Tibial nerve (tissue), 3 donors: ENCODE measurements at regions not wholly inside any gene's neighbourhood (a gene's known extent, or its start where the extent isn't known, plus 50 kb on each side); places are given as distances from the start of the nearest gene placed in this dataset.

ENCODE experiments used
- POLR2A ChIP-seq, 2 donors: fragments of 450-650 bp; IDR thresholded peaks; one replicate each; pipeline ENCODE4 v1.6.1; 2017; ENCODE audit warnings: antibody characterized with exemption in 2 of 2, mild to moderate bottlenecking in 2 of 2, moderate library complexity in 2 of 2
- TF ChIP-seq, protein P1 (sequence below), 5 experiments: fragments of 200-600 bp in 3 of 5; fragments of 450-650 bp in 2 of 5; sonication (generic) in 3 of 5; IDR thresholded peaks; one replicate each; pipeline ENCODE4 v1.5.1; 2016 to 2019; ENCODE audit warnings: antibody characterized with exemption in 5 of 5, mild to moderate bottlenecking in 3 of 5, moderate library complexity in 2 of 5

DNA sequence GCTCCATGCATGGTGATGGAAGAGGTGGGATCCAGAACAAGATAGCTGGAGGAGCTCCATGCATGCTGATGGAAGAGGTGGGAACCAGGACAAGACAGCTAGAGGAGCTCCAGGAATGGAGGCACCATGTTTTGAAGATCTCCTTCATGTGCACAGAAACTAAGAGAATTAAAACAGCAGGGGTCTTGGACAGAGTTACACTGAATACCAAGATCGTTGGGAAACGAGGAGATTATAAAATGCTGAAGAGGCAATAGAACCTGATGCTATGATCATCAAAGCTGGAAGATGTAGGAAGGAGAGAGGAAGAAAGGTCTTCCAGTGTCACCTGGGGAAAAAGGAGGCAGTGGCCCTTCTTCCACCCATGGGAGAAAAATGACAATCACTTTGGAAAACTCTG is 193.6 kb upstream of the PFKP start:
- TF ChIP-seq, protein P1, sequence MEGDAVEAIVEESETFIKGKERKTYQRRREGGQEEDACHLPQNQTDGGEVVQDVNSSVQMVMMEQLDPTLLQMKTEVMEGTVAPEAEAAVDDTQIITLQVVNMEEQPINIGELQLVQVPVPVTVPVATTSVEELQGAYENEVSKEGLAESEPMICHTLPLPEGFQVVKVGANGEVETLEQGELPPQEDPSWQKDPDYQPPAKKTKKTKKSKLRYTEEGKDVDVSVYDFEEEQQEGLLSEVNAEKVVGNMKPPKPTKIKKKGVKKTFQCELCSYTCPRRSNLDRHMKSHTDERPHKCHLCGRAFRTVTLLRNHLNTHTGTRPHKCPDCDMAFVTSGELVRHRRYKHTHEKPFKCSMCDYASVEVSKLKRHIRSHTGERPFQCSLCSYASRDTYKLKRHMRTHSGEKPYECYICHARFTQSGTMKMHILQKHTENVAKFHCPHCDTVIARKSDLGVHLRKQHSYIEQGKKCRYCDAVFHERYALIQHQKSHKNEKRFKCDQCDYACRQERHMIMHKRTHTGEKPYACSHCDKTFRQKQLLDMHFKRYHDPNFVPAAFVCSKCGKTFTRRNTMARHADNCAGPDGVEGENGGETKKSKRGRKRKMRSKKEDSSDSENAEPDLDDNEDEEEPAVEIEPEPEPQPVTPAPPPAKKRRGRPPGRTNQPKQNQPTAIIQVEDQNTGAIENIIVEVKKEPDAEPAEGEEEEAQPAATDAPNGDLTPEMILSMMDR (IDR thresholded peaks at IDR 0.05), result no peak
- TF ChIP-seq POLR2A (IDR thresholded peaks at IDR 0.05), result no peak
